ENCODE measurements at regions not wholly inside any gene's neighbourhood (a gene's known extent, or its start where the extent isn't known, plus 50 kb on each side); places are given as distances from the start of the nearest gene placed in this dataset.

GRCh38 chr7:86148501-86148900 is 495.2 kb upstream of the GRM3 start:
- Histone ChIP-seq H3K79me1 (ENCODE audit: low read depth, low read length) (no peaks in the 10 kb centered on the region), H3K23ac (ENCODE audit: insufficient read length) (no peak overlapping the region), H3K23me2 (ENCODE audit: low read depth, low read length) (no peaks in the 10 kb centered on the region), H4K91ac (replicated peaks; ENCODE audit: insufficient read length, low read length) (no peak overlapping the region), H2BK12ac (ENCODE audit: low read depth, low read length) (no peak overlapping the region), H3K4me3 (ENCODE audit: extremely low read depth in 1 of 4, insufficient read depth in 2 of 4, low read depth in 3 of 4, low read length in 4 of 4) (no peak overlapping the region), H2BK120ac (replicated peaks; ENCODE audit: low read depth, low read length) (no peak overlapping the region), H3K4ac (replicated peaks; ENCODE audit: insufficient read length, low read depth, low read length) (no peak overlapping the region), H4K8ac (ENCODE audit: extremely low read depth, insufficient read depth, low read length) (no peak overlapping the region), H3K9me3 (ENCODE audit: insufficient read depth in 2 of 2, low read depth in 1 of 2, low read length in 1 of 2) (no peaks in the 10 kb centered on the region), H2AFZ (ENCODE audit: low read length) (no peak overlapping the region), H4K20me1 (replicated peaks in 1 of 2; ENCODE audit: control insufficient read depth in 1 of 2, insufficient read depth in 2 of 2, low read length in 2 of 2) (no peaks in the 10 kb centered on the region), H3K4me1 (replicated peaks in 1 of 4; ENCODE audit: control insufficient read depth in 3 of 4, insufficient read depth in 4 of 4, low read length in 3 of 4) (no peaks in the 10 kb centered on the region), H4K5ac (ENCODE audit: insufficient read length, low read depth, low read length) (no peak overlapping the region), H2BK20ac (ENCODE audit: low read length) (no peak overlapping the region), H3K18ac (ENCODE audit: extremely low read depth, low read length) (no peak overlapping the region), H2BK15ac (ENCODE audit: low read length) (no peak overlapping the region), H3K27me3 (replicated peaks in 1 of 4; ENCODE audit: control insufficient read depth in 3 of 4, extremely low read depth in 1 of 4, insufficient read depth in 3 of 4, low read length in 3 of 4) (no peaks in the 10 kb centered on the region), H3K9ac (replicated peaks in 1 of 4; ENCODE audit: extremely low read depth in 1 of 4, low read depth in 3 of 4, low read length in 3 of 4) (no peak overlapping the region), H3K36me3 (ENCODE audit: control insufficient read depth in 2 of 4, insufficient read depth in 4 of 4, low read length in 3 of 4) (no peaks in the 10 kb centered on the region), H3K4me2 (ENCODE audit: insufficient read depth in 1 of 2, low read depth in 2 of 2, low read length in 2 of 2) (no peak overlapping the region), H2BK5ac (ENCODE audit: low read depth, low read length) (no peak overlapping the region), H3K14ac (ENCODE audit: insufficient read length) (no peak overlapping the region), H3K27ac (ENCODE audit: low read depth, low read length) (no peak overlapping the region), H3K56ac (replicated peaks; ENCODE audit: insufficient read length, low read depth, low read length) (no peak overlapping the region), H2AK5ac (ENCODE audit: low read depth, low read length) (no peak overlapping the region), H3K79me2 (ENCODE audit: control insufficient read depth in 1 of 2, insufficient read depth in 2 of 2, low read length in 2 of 2) (no peaks in the 10 kb centered on the region)
- 86% methylated on average over 2 of the region's 2 CpGs; no CpG with 5 or more reads in 1 of the 2 experiments for WGBS, 2 experiments (ENCODE audit: extremely low coverage in 1 of 2, insufficient coverage in 1 of 2, insufficient read length in 1 of 2, insufficient replicate concordance in 2 of 2, low coverage in 1 of 2, low lambda C conversion rate in 2 of 2, missing lambda C conversion rate in 1 of 2)
- POLR2A ChIA-PET (ENCODE audit: partially characterized antibody) = no interaction called here
- TF ChIP-seq SUZ12 (IDR thresholded peaks at IDR 0.05; ENCODE audit: low read length) = no peak
- peak; percentile 47 to 55 for TF ChIP-seq RAD21 (IDR thresholded peaks at IDR 0.05 in 1 of 2, conservative IDR thresholded peaks at IDR 0.05 in 1 of 2; ENCODE audit: low read depth in 2 of 2, low read length in 2 of 2)
- FAIRE-seq = no peak
- CTCF ChIA-PET (ENCODE audit: partially characterized antibody) = interaction anchor here (0.6 to 1.5 kb wide), 6 partner anchors 11 to 323 kb away, joined by 3 to 4 read pairs (median 3); no protein-coding TSS in a partner anchor
- DNase-seq (ENCODE audit: low read depth in 1 of 2, low spot score in 2 of 2) = no peak

Data from H1 (cell line).